Dermis blood vessel endothelial cell (primary cell): ENCODE measurements at regions not wholly inside any gene's neighbourhood (a gene's known extent, or its start where the extent isn't known, plus 50 kb on each side); places are given as distances from the start of the nearest gene placed in this dataset.

ENCODE experiments used
- DNase-seq: peaks from one replicate; pipeline ENCODE4 v3.0.0; 2010

GRCh38 chr7:41167836-41168235 lies 535.1 kb downstream of the INHBA start:
- DNase-seq, result no peak

- no peak for DNase-seq
Measured at GRCh38 chr7:41164440-41164839, 538.5 kb downstream of the INHBA start.

- no peak for DNase-seq
Measured at GRCh38 chr7:41163991-41164390, 538.9 kb downstream of the INHBA start.

GRCh38 chr7:41162612-41163011 lies 540.3 kb downstream of the INHBA start:
- DNase-seq, result no peak

GRCh38 chr7:41161041-41161587 lies 541.8 kb downstream of the INHBA start:
- DNase-seq, result no peak

- DNase-seq, result no peak
Measured at GRCh38 chr7:41156268-41156667, 546.6 kb downstream of the INHBA start.

- DNase-seq, result no peak
Measured at GRCh38 chr7:41153268-41153667, 549.6 kb downstream of the INHBA start.

GRCh38 chr7:41152179-41152678 lies 550.7 kb downstream of the INHBA start:
- no peak for DNase-seq

GRCh38 chr7:41149576-41149975 lies 553.3 kb downstream of the INHBA start:
- no peak for DNase-seq

GRCh38 chr7:41148521-41148951 lies 554.4 kb downstream of the INHBA start:
- DNase-seq, result peak; percentile 15

- no peak for DNase-seq
Measured at GRCh38 chr7:41147606-41148485, 555.0 kb downstream of the INHBA start.

GRCh38 chr7:41146429-41146828 lies 556.5 kb downstream of the INHBA start:
- no peak for DNase-seq

- no peak for DNase-seq
Measured at GRCh38 chr7:41145656-41146055, 557.2 kb downstream of the INHBA start.

- DNase-seq, result no peak
Measured at GRCh38 chr7:41142904-41143473, 559.9 kb downstream of the INHBA start.

- DNase-seq, result no peak
Measured at GRCh38 chr7:41139789-41140188, 563.1 kb downstream of the INHBA start.

GRCh38 chr7:41136551-41136950 lies 566.3 kb downstream of the INHBA start:
- DNase-seq, result no peak

- no peak for DNase-seq
Measured at GRCh38 chr7:41135511-41135910, 567.4 kb downstream of the INHBA start.

GRCh38 chr7:41134300-41135255 lies 568.3 kb downstream of the INHBA start:
- DNase-seq, result no peak

GRCh38 chr7:41133690-41134299 lies 569.1 kb downstream of the INHBA start:
- no peak for DNase-seq

GRCh38 chr7:41131956-41132355 lies 570.9 kb downstream of the INHBA start:
- DNase-seq, result no peak

- no peak for DNase-seq
Measured at GRCh38 chr7:41130561-41131236, 572.2 kb downstream of the INHBA start.

GRCh38 chr7:41130086-41130485 lies 572.8 kb downstream of the INHBA start:
- DNase-seq, result no peak
